RWPE1 (cell line): ENCODE measurements at regions not wholly inside any gene's neighbourhood (a gene's known extent, or its start where the extent isn't known, plus 50 kb on each side); places are given as distances from the start of the nearest gene placed in this dataset.

Experiments
- CTCF ChIA-PET: fragments of 350-600 bp; sonication (Branson Sonifier 250); formaldehyde crosslinking; extraction: SDS; loops from one replicate; lab custom pipeline; 2021; lab: Yijun Ruan, JAX
- POLR2A ChIA-PET: fragments of 400-600 bp; formaldehyde crosslinking; extraction: SDS; loops from one replicate; lab custom pipeline; 2020; ENCODE audit warnings: antibody characterized with exemption; ENCODE audit not compliant: low non-redundant PET; lab: Yijun Ruan, JAX
- DNase-seq: peaks from one replicate; pipeline ENCODE4 v3.0.0; 2012; ENCODE audit warnings: low spot score
- H3K27ac ChIP-seq: fragments of 450-650 bp; 2 replicates; pipeline ENCODE4 v1.5.1; 2017
- TF ChIP-seq, protein P1 (sequence below): fragments of 450-650 bp; conservative IDR thresholded peaks from 2 replicates; pipeline ENCODE4 v1.5.1; 2017; ENCODE audit warnings: low read depth, mild to moderate bottlenecking

DNA sequence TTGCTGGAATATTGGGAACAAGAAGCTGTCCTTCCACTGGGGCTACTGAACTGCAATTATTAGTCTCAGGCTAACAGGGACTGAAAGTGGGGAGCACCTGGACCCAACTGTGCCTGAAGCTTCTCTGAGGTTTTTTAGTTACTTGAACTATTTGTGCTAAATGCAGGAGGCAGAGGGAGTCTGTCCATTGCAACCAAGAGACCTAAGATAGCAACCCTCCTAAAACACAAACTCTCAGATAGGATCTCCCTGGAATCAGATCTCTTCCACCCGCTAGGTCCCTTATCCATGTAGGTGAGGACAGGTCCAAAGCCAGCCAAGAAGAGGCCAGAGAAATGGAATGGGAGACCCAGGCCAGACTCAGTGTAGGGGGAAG is 58.1 kb downstream of the NCOR2 start:
- POLR2A ChIA-PET, result no interaction called here
- H3K27ac ChIP-seq, result peak overlapping the region; percentile 100
- DNase-seq, result no peak
- CTCF ChIA-PET, result no interaction called here
- TF ChIP-seq, protein P1, sequence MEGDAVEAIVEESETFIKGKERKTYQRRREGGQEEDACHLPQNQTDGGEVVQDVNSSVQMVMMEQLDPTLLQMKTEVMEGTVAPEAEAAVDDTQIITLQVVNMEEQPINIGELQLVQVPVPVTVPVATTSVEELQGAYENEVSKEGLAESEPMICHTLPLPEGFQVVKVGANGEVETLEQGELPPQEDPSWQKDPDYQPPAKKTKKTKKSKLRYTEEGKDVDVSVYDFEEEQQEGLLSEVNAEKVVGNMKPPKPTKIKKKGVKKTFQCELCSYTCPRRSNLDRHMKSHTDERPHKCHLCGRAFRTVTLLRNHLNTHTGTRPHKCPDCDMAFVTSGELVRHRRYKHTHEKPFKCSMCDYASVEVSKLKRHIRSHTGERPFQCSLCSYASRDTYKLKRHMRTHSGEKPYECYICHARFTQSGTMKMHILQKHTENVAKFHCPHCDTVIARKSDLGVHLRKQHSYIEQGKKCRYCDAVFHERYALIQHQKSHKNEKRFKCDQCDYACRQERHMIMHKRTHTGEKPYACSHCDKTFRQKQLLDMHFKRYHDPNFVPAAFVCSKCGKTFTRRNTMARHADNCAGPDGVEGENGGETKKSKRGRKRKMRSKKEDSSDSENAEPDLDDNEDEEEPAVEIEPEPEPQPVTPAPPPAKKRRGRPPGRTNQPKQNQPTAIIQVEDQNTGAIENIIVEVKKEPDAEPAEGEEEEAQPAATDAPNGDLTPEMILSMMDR, result no peak

DNA sequence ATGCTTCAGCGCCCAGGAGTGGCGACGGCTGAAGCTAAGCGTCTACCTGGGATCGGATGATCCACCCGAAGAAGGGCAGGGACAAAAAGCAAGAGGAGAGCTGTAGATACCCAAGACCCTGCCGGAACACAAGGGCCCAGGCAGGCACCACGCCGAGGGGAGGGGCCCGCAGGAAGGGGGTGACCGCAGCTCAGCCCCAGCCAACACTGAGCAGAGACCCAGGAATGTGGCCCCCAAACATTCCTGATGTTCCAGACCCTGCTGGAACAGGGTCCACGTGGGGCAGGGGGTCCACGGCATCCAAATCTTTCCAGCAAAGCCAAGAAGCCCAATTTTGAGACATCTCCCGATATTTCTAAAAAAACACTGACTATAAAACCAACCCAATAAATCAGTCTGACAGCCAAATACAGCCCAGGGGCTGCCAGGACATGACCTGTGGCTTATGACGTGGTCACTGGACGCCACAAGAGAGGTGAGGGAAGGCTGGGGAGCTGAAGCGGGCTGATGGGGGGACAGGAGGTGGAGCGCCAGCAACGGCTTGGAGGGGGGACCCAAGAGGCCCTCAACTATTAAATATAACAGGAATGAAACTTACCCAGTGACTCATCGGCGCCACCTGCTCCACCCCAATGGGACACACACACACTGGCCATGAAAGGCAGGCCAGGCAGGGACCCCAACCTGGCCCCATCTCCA is 58.9 kb downstream of the NCOR2 start:
- POLR2A ChIA-PET, result no interaction called here
- CTCF ChIA-PET, result no interaction called here
- H3K27ac ChIP-seq, result peak overlapping the region; percentile 100
- TF ChIP-seq, protein P1, result no peak
- no peak for DNase-seq

DNA sequence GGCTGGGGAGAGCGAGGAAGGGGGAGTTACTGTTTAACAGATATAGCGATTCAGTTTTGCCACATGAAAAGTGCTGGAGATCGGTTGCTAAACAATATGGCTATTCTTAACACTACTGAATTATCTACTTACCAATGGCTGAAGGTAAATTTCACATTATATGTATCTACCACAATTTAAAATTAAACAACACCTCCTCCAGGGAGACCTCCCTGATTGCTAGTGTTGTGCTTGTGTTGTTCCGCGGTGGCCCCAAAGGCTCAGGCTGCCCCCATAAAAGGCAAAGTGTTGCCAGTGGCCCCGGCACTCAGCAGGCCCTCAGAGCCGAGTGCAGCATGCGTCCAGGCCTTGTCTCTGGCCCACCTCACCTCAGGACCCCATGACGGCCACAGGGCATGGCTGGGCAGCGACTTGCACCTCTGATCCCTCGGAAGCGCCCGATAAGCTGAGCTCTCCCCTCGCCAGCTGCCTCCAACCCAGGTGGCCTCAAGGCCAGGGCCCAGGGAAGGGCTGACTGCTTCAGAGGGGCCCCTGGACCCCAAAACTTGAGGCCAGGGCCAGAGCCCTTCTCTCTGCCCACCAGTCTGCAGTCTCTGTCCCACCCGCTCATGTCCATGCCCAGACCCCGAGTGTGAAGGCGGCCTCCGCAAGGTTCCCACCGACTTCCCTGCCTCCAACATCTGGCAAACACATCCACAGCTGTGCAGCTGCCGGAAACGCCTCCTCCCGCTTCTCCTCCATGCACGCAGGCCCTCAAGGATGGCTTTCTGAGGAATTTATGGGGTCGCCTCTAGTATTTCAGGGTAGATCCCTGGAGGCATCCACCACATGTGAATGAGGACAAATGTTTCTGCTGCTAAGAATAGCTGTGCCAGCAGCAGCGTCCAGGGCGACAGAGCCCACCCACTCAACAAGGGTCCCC is 60.0 kb downstream of the NCOR2 start:
- POLR2A ChIA-PET, result no interaction called here
- TF ChIP-seq, protein P1, result no peak
- no peak for DNase-seq
- peak overlapping the region; percentile 100 for H3K27ac ChIP-seq
- CTCF ChIA-PET, result no interaction called here

DNA sequence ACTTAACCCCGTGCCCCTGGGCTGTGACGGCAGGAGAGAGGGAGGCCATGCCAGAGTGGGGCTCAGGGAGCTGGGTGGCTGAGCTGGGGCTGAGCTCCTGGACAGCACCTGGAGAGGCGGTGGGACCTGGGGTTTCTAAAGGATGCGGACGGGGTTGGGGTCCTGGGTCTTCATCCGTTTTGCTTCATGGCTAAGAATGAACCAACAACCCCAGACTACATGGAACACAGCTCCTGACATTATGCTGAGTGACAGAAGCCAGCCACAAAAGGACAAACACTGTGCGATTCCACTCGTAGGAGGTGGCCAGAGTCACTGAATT is 60.6 kb downstream of the NCOR2 start:
- TF ChIP-seq, protein P1, result no peak
- ChIA-PET CTCF (interaction anchor here (0.6 kb wide), 1 partner anchor 9 kb away, joined by 4 read pairs; no protein-coding TSS in a partner anchor), POLR2A (no interaction called here)
- DNase-seq, result no peak
- peak overlapping the region; percentile 100 for H3K27ac ChIP-seq

DNA sequence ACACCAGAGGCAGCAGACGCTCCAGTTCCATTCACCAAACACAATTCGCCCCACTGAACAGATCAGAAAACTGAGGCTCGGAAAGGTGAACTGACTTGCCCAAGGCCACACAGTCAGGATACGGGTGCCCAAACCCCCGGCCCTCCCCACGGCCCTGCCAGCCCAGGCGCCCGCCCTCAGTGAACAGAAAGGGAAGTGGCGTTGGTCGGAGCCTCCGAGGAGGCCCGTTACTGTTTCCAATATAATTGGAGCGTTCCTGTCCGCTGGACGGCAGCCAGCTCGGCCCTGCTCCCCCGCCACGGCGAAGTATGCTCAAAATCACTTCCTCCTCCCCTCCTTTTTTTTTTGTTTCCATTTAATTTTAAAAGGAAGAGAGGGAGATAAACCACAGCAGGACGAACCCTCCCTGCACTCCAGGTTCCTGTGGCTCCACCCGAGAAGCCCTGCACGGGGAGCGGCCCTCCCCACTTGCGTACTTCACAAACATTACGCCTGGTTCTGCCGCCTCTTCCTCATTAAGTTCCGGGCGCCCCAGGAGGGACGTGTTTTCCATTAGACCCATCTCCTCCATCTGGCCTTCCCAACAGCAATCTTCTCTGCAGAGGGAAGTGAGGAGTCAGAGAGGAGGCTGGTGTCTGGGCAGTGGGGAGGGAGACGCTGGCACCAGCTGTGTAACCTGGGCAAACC is 61.1 kb downstream of the NCOR2 start:
- no peak for DNase-seq
- CTCF ChIA-PET, result interaction anchor here (0.6 kb wide), 1 partner anchor 9 kb away, joined by 4 read pairs; no protein-coding TSS in a partner anchor
- peak overlapping the region; percentile 100 for H3K27ac ChIP-seq
- POLR2A ChIA-PET, result no interaction called here
- TF ChIP-seq, protein P1, result no peak
